HEK293 (cell line): ENCODE measurements at regions not wholly inside any gene's neighbourhood (a gene's known extent, or its start where the extent isn't known, plus 50 kb on each side); places are given as distances from the start of the nearest gene placed in this dataset.

ENCODE experiments used
- CTCF ChIP-seq: fragments of 450-650 bp; formaldehyde crosslinking; IDR thresholded peaks from 2 replicates; pipeline ENCODE4 v1.5.1; 2016; ENCODE audit warnings: missing biosample characterization, missing genetic modification characterization
- SP7 ChIP-seq: fragments of 450-650 bp; formaldehyde crosslinking; IDR thresholded peaks from 2 replicates; pipeline ENCODE4 v1.5.1; 2016; ENCODE audit warnings: missing biosample characterization, missing genetic modification characterization
- YY1 ChIP-seq: fragments of 450-650 bp; formaldehyde crosslinking; IDR thresholded peaks from 2 replicates; pipeline ENCODE4 v1.5.1; 2018; ENCODE audit warnings: missing biosample characterization, missing genetic modification characterization
- ZNF19 ChIP-seq: fragments of 450-650 bp; formaldehyde crosslinking; IDR thresholded peaks from 2 replicates; pipeline ENCODE4; 2016; ENCODE audit warnings: missing biosample characterization, missing genetic modification characterization, low read depth
- ZNF280D ChIP-seq: fragments of 450-650 bp; formaldehyde crosslinking; IDR thresholded peaks from 2 replicates; pipeline ENCODE4 v1.5.1; 2016; ENCODE audit warnings: missing biosample characterization, missing genetic modification characterization

- TF ChIP-seq CTCF (no peak), SP7 (no peak), ZNF19 (no peak), ZNF280D (no peak), YY1 (tag by site-specific recombination) (no peak)
Measured at GRCh38 chr2:236941551-236941950, 144.1 kb upstream of the COPS8 start.
